Amniotic epithelial cell (primary cell): ENCODE measurements at regions not wholly inside any gene's neighbourhood (a gene's known extent, or its start where the extent isn't known, plus 50 kb on each side); places are given as distances from the start of the nearest gene placed in this dataset.

Source experiments
- DNase-seq: peaks from one replicate; pipeline ENCODE4 v3.0.0-alpha.2; 2010; ENCODE audit warnings: low read depth

GRCh38 chr7:28361551-28361950 is 50.8 kb upstream of the CREB5 start:
- no peak for DNase-seq

GRCh38 chr7:28362182-28362581 is 50.1 kb upstream of the CREB5 start:
- DNase-seq = no peak
